CD4-positive, CD25-positive, alpha-beta regulatory T cell (primary cell): ENCODE measurements at regions not wholly inside any gene's neighbourhood (a gene's known extent, or its start where the extent isn't known, plus 50 kb on each side); places are given as distances from the start of the nearest gene placed in this dataset.
"Not testable (repeated sequence)": the region's sequence is repeated elsewhere in the genome, so short reads cannot be mapped to it uniquely, and the experiment has no call there.

Source experiments
- ATAC-seq, 2 donors: fragments of 150-1000 bp; cut with Tn5 transposase; one replicate each; pipeline ENCODE4 v1.10.0; 2021; ENCODE audit warnings: low read depth in 2 of 2, moderate number of reproducible peaks in 2 of 2, moderate library complexity in 1 of 2
- DNase-seq, 3 donors: peaks; one replicate each; pipeline versions ENCODE4 v3.0.0 to v3.0.0-alpha.2; 2012 to 2022; ENCODE audit warnings: mixed read lengths in 1 of 3
- H3K27ac ChIP-seq: one replicate; pipeline ENCODE4 v1.7.0; 2013; ENCODE audit warnings: mild to moderate bottlenecking, low read length; ENCODE audit not compliant: insufficient read depth, poor library complexity, severe bottlenecking
- H3K27me3 ChIP-seq: one replicate; pipeline ENCODE4 v1.7.0; 2013; ENCODE audit warnings: low read length; ENCODE audit not compliant: control insufficient read depth, insufficient read depth
- H3K36me3 ChIP-seq: one replicate; pipeline ENCODE4 v1.7.0; 2013; ENCODE audit warnings: mild to moderate bottlenecking, low read length, moderate library complexity; ENCODE audit not compliant: control insufficient read depth, insufficient read depth
- H3K4me1 ChIP-seq: 2 replicates; pipeline ENCODE4 v1.7.0; 2013; ENCODE audit warnings: mild to moderate bottlenecking, low read length; ENCODE audit not compliant: insufficient read depth, control insufficient read depth, poor library complexity, severe bottlenecking
- H3K4me3 ChIP-seq: one replicate; pipeline ENCODE4 v1.7.0; 2013; ENCODE audit warnings: low read depth, mild to moderate bottlenecking, low read length, moderate library complexity
- H3K9me3 ChIP-seq, 2 experiments: 1 replicate in 1 of 2; 2 replicates in 1 of 2; pipeline ENCODE4 v1.7.0; 2013; ENCODE audit warnings: low read length in 2 of 2, mild to moderate bottlenecking in 1 of 2, moderate library complexity in 1 of 2; ENCODE audit not compliant: control insufficient read depth in 2 of 2
- H3K27ac Mint-ChIP-seq, 3 donors: one replicate each; pipeline ENCODE4 v1.8.0; 2020 to 2022; ENCODE audit warnings: mild to moderate bottlenecking in 3 of 3, mixed read lengths in 3 of 3, moderate library complexity in 2 of 3
- H3K27me3 Mint-ChIP-seq: one replicate; pipeline ENCODE4 v1.8.0; 2022; ENCODE audit warnings: mild to moderate bottlenecking, mixed read lengths
- H3K36me3 Mint-ChIP-seq: one replicate; pipeline ENCODE4 v1.8.0; 2020; ENCODE audit warnings: mixed read lengths
- H3K4me1 Mint-ChIP-seq, 4 donors: one replicate each; pipeline ENCODE4 v1.8.0; 2020 to 2022; ENCODE audit warnings: mixed read lengths in 4 of 4, mild to moderate bottlenecking in 1 of 4
- H3K4me3 Mint-ChIP-seq, 4 donors: one replicate each; pipeline ENCODE4 v1.8.0; 2020 to 2022; ENCODE audit warnings: mild to moderate bottlenecking in 4 of 4, mixed read lengths in 4 of 4, moderate library complexity in 3 of 4
- H3K9me3 Mint-ChIP-seq, 7 donors: one replicate each; pipeline ENCODE4 v1.8.0; 2020 to 2022; ENCODE audit warnings: mixed read lengths in 7 of 7, mild to moderate bottlenecking in 3 of 7, moderate library complexity in 2 of 7

- Histone ChIP-seq H3K4me3 (no peak overlapping the region), H3K36me3 (no peaks in the 10 kb centered on the region), H3K27me3 (no peaks in the 10 kb centered on the region), H3K9me3 (no peaks in the 10 kb centered on the region), H3K4me1 (no peaks in the 10 kb centered on the region), H3K27ac (no peak overlapping the region)
- H3K27ac Mint-ChIP-seq, result no peak overlapping the region
- H3K4me1 Mint-ChIP-seq, result no peaks in the 10 kb centered on the region
- H3K27me3 Mint-ChIP-seq, result no peaks in the 10 kb centered on the region
- DNase-seq (no peak), ATAC-seq (no peak)
- peaks cover 0 to 10% (median 3%) of the 10 kb centered on the region in 7 donors for H3K9me3 Mint-ChIP-seq
- no peaks in the 10 kb centered on the region for H3K36me3 Mint-ChIP-seq
- H3K4me3 Mint-ChIP-seq, result no peak overlapping the region
Observed at GRCh38 chr3:168802766-168803165, 707.0 kb upstream of the GOLIM4 start.

GRCh38 chr3:168801794-168802193 is 706.1 kb upstream of the GOLIM4 start:
- H3K36me3 Mint-ChIP-seq, result no peaks in the 10 kb centered on the region
- no peak for DNase-seq

GRCh38 chr3:168796339-168796738 is 700.6 kb upstream of the GOLIM4 start:
- no peak overlapping the region for H3K4me3 Mint-ChIP-seq
- H3K36me3 Mint-ChIP-seq, result no peaks in the 10 kb centered on the region
- no peaks in the 10 kb centered on the region for H3K27me3 ChIP-seq
- H3K9me3 Mint-ChIP-seq, result peaks cover 0 to 10% (median 0%) of the 10 kb centered on the region in 7 donors
- no peak overlapping the region for H3K27ac ChIP-seq
- H3K27ac Mint-ChIP-seq, result no peak overlapping the region
- H3K4me3 ChIP-seq, result no peak overlapping the region
- H3K4me1 ChIP-seq, result no peaks in the 10 kb centered on the region
- no peaks in the 10 kb centered on the region for H3K9me3 ChIP-seq
- ATAC-seq, result no peak
- H3K4me1 Mint-ChIP-seq, result no peaks in the 10 kb centered on the region
- no peaks in the 10 kb centered on the region for H3K36me3 ChIP-seq
- no peak for DNase-seq
- no peaks in the 10 kb centered on the region for H3K27me3 Mint-ChIP-seq

More at GRCh38 chr3:168801794-168802193, 706.1 kb upstream of the GOLIM4 start:
- Mint-ChIP-seq H3K4me3 (no peak overlapping the region), H3K27me3 (no peaks in the 10 kb centered on the region), H3K27ac (no peak overlapping the region), H3K9me3 (peaks cover 0 to 10% (median 3%) of the 10 kb centered on the region in 7 donors), H3K4me1 (no peaks in the 10 kb centered on the region)
- Histone ChIP-seq H3K4me1 (no peaks in the 10 kb centered on the region), H3K27me3 (no peaks in the 10 kb centered on the region), H3K27ac (no peak overlapping the region), H3K4me3 (no peak overlapping the region), H3K9me3 (no peaks in the 10 kb centered on the region), H3K36me3 (no peaks in the 10 kb centered on the region)
- no peak for ATAC-seq

- H3K36me3 Mint-ChIP-seq, result no peaks in the 10 kb centered on the region
- no peak overlapping the region for H3K4me3 ChIP-seq
- peaks cover 0 to 14% (median 0%) of the 10 kb centered on the region in 7 donors for H3K9me3 Mint-ChIP-seq
- no peaks in the 10 kb centered on the region for H3K36me3 ChIP-seq
- H3K9me3 ChIP-seq, result no peaks in the 10 kb centered on the region
- no peak for ATAC-seq
- H3K27ac Mint-ChIP-seq, result no peak overlapping the region
- no peak for DNase-seq
- H3K4me1 Mint-ChIP-seq, result no peaks in the 10 kb centered on the region
- no peaks in the 10 kb centered on the region for H3K4me1 ChIP-seq
- no peaks in the 10 kb centered on the region for H3K27me3 Mint-ChIP-seq
- H3K27me3 ChIP-seq, result no peaks in the 10 kb centered on the region
- H3K4me3 Mint-ChIP-seq, result no peak overlapping the region
- no peak overlapping the region for H3K27ac ChIP-seq
Observed at GRCh38 chr3:168794427-168794826, 698.7 kb upstream of the GOLIM4 start.

- H3K36me3 ChIP-seq, result no peaks in the 10 kb centered on the region
- H3K27ac Mint-ChIP-seq, result no peak overlapping the region
- H3K27me3 ChIP-seq, result no peaks in the 10 kb centered on the region
- no peak overlapping the region for H3K27ac ChIP-seq
- no peaks in the 10 kb centered on the region for H3K4me1 ChIP-seq
- DNase-seq (no peak), ATAC-seq (no peak)
- H3K36me3 Mint-ChIP-seq, result no peaks in the 10 kb centered on the region
- peaks cover 0 to 5% (median 0%) of the 10 kb centered on the region in 4 donors for H3K4me1 Mint-ChIP-seq
- peaks cover 0 to 14% (median 6%) of the 10 kb centered on the region in 7 donors for H3K9me3 Mint-ChIP-seq
- no peaks in the 10 kb centered on the region for H3K27me3 Mint-ChIP-seq
- H3K4me3 Mint-ChIP-seq, result no peak overlapping the region
- H3K4me3 ChIP-seq, result no peak overlapping the region
- no peaks in the 10 kb centered on the region for H3K9me3 ChIP-seq
Observed at GRCh38 chr3:168782193-168782592, 686.5 kb upstream of the GOLIM4 start.

- H3K4me3 Mint-ChIP-seq, H3K27me3 Mint-ChIP-seq, ATAC-seq, H3K27me3 ChIP-seq, H3K36me3 ChIP-seq, H3K4me1 Mint-ChIP-seq, H3K4me3 ChIP-seq, H3K27ac Mint-ChIP-seq, H3K36me3 Mint-ChIP-seq, H3K4me1 ChIP-seq, H3K9me3 ChIP-seq, H3K27ac ChIP-seq, DNase-seq: not testable (repeated sequence)
- H3K9me3 Mint-ChIP-seq, result peaks cover 0 to 18% (median 6%) of the 10 kb centered on the region in 7 donors
Observed at GRCh38 chr3:168779970-168780645, 684.4 kb upstream of the GOLIM4 start.

GRCh38 chr3:168753724-168754123 is 658.0 kb upstream of the GOLIM4 start:
- ATAC-seq (no peak), DNase-seq (no peak)
- Mint-ChIP-seq H3K27ac (no peak overlapping the region), H3K36me3 (no peaks in the 10 kb centered on the region), H3K9me3 (peaks cover 0 to 7% (median 2%) of the 10 kb centered on the region in 7 donors), H3K4me1 (no peaks in the 10 kb centered on the region), H3K27me3 (no peaks in the 10 kb centered on the region), H3K4me3 (no peak overlapping the region)
- no peaks in the 10 kb centered on the region for H3K27me3 ChIP-seq
- H3K36me3 ChIP-seq, result no peaks in the 10 kb centered on the region
- no peak overlapping the region for H3K27ac ChIP-seq
- no peak overlapping the region for H3K4me3 ChIP-seq
- no peaks in the 10 kb centered on the region for H3K9me3 ChIP-seq
- H3K4me1 ChIP-seq, result no peaks in the 10 kb centered on the region

- H3K4me3 ChIP-seq, result no peak overlapping the region
- H3K27me3 Mint-ChIP-seq, result no peaks in the 10 kb centered on the region
- no peaks in the 10 kb centered on the region for H3K36me3 Mint-ChIP-seq
- no peaks in the 10 kb centered on the region for H3K4me1 ChIP-seq
- peaks cover 0 to 5% (median 4%) of the 10 kb centered on the region in 7 donors for H3K9me3 Mint-ChIP-seq
- ATAC-seq, result no peak
- H3K4me1 Mint-ChIP-seq, result no peaks in the 10 kb centered on the region
- no peaks in the 10 kb centered on the region for H3K9me3 ChIP-seq
- H3K27me3 ChIP-seq, result no peaks in the 10 kb centered on the region
- no peaks in the 10 kb centered on the region for H3K36me3 ChIP-seq
- H3K27ac ChIP-seq, result no peak overlapping the region
- DNase-seq, result no peak
- H3K27ac Mint-ChIP-seq, result no peak overlapping the region
- H3K4me3 Mint-ChIP-seq, result no peak overlapping the region
Observed at GRCh38 chr3:168752339-168752738, 656.6 kb upstream of the GOLIM4 start.
